ENCODE measurements at regions not wholly inside any gene's neighbourhood (a gene's known extent, or its start where the extent isn't known, plus 50 kb on each side); places are given as distances from the start of the nearest gene placed in this dataset.
"Not testable (repeated sequence)": the region's sequence is repeated elsewhere in the genome, so short reads cannot be mapped to it uniquely, and the experiment has no call there.

- DNase-seq (ENCODE audit: low read depth in 1 of 2, low spot score in 1 of 2): no peak
Observed at GRCh38 chr13:31515427-31515826, 223.9 kb upstream of the RXFP2 start.

GRCh38 chr13:31517599-31517998 lies 221.7 kb upstream of the RXFP2 start:
- DNase-seq (ENCODE audit: low read depth in 1 of 2, low spot score in 1 of 2): no peak

GRCh38 chr13:31518645-31519044 lies 220.7 kb upstream of the RXFP2 start:
- DNase-seq (ENCODE audit: low read depth in 1 of 2, low spot score in 1 of 2): no peak

- DNase-seq (ENCODE audit: low read depth in 1 of 2, low spot score in 1 of 2): no peak
Observed at GRCh38 chr13:31521435-31521834, 217.9 kb upstream of the RXFP2 start.

GRCh38 chr13:31522396-31522795 lies 216.9 kb upstream of the RXFP2 start:
- DNase-seq (ENCODE audit: low read depth in 1 of 2, low spot score in 1 of 2): no peak

- DNase-seq (ENCODE audit: low read depth in 1 of 2, low spot score in 1 of 2): no peak
Observed at GRCh38 chr13:31528176-31528575, 211.2 kb upstream of the RXFP2 start.

- no peak for DNase-seq (ENCODE audit: low read depth in 1 of 2, low spot score in 1 of 2)
Observed at GRCh38 chr13:31528758-31529157, 210.6 kb upstream of the RXFP2 start.

GRCh38 chr13:31530922-31531321 lies 208.4 kb upstream of the RXFP2 start:
- DNase-seq (ENCODE audit: low read depth in 1 of 2, low spot score in 1 of 2): no peak

GRCh38 chr13:31537052-31537451 lies 202.3 kb upstream of the RXFP2 start:
- no peak for DNase-seq (ENCODE audit: low read depth in 1 of 2, low spot score in 1 of 2)

- no peak for DNase-seq (ENCODE audit: low read depth in 1 of 2, low spot score in 1 of 2)
Observed at GRCh38 chr13:31538067-31539042, 201.0 kb upstream of the RXFP2 start.

- DNase-seq (ENCODE audit: low read depth in 1 of 2, low spot score in 1 of 2): no peak
Observed at GRCh38 chr13:31540281-31540680, 199.0 kb upstream of the RXFP2 start.

- DNase-seq (ENCODE audit: low read depth in 1 of 2, low spot score in 1 of 2): no peak
Observed at GRCh38 chr13:31543190-31543589, 196.1 kb upstream of the RXFP2 start.

- DNase-seq (ENCODE audit: low read depth in 1 of 2, low spot score in 1 of 2): no peak
Observed at GRCh38 chr13:31545616-31546015, 193.7 kb upstream of the RXFP2 start.

- DNase-seq (ENCODE audit: low read depth in 1 of 2, low spot score in 1 of 2): no peak
Observed at GRCh38 chr13:31556376-31556775, 182.9 kb upstream of the RXFP2 start.

GRCh38 chr13:31584221-31584620 lies 155.1 kb upstream of the RXFP2 start:
- not testable (repeated sequence) for DNase-seq (ENCODE audit: low read depth in 1 of 2, low spot score in 1 of 2)

- no peak for DNase-seq (ENCODE audit: low read depth in 1 of 2, low spot score in 1 of 2)
Observed at GRCh38 chr13:31587698-31588266, 151.5 kb upstream of the RXFP2 start.

- no peak for DNase-seq (ENCODE audit: low read depth in 1 of 2, low spot score in 1 of 2)
Observed at GRCh38 chr13:31588316-31588715, 151.0 kb upstream of the RXFP2 start.

- DNase-seq (ENCODE audit: low read depth in 1 of 2, low spot score in 1 of 2): no peak
Observed at GRCh38 chr13:31588893-31589292, 150.4 kb upstream of the RXFP2 start.

GRCh38 chr13:31591642-31592233 lies 147.6 kb upstream of the RXFP2 start:
- DNase-seq (ENCODE audit: low read depth in 1 of 2, low spot score in 1 of 2): no peak

- no peak for DNase-seq (ENCODE audit: low read depth in 1 of 2, low spot score in 1 of 2)
Observed at GRCh38 chr13:31594056-31594455, 145.3 kb upstream of the RXFP2 start.

- DNase-seq (ENCODE audit: low read depth in 1 of 2, low spot score in 1 of 2): no peak
Observed at GRCh38 chr13:31595563-31595962, 143.8 kb upstream of the RXFP2 start.

- no peak for DNase-seq (ENCODE audit: low read depth in 1 of 2, low spot score in 1 of 2)
Observed at GRCh38 chr13:31598990-31599389, 140.3 kb upstream of the RXFP2 start.

Data from activated T-helper 1 cell treated with anti-CD3 and anti-CD28 coated beads, Interleukin-2, amount 50 U/mL, for 16 hours (primary cell).